ENCODE measurements at regions not wholly inside any gene's neighbourhood (a gene's known extent, or its start where the extent isn't known, plus 50 kb on each side); places are given as distances from the start of the nearest gene placed in this dataset.

GRCh38 chr5:92126182-92126581 is 743.1 kb upstream of the ARRDC3 start:
- no peak for DNase-seq (ENCODE audit: low read depth, low spot score)
- in situ Hi-C loops (cut with HindIII; ENCODE audit: low sequenced_read_pairs) = no loop called here
- no peak overlapping the region for H3K4me3 ChIP-seq (ENCODE audit: low read depth, low read length)
- TF ChIP-seq, protein P1, sequence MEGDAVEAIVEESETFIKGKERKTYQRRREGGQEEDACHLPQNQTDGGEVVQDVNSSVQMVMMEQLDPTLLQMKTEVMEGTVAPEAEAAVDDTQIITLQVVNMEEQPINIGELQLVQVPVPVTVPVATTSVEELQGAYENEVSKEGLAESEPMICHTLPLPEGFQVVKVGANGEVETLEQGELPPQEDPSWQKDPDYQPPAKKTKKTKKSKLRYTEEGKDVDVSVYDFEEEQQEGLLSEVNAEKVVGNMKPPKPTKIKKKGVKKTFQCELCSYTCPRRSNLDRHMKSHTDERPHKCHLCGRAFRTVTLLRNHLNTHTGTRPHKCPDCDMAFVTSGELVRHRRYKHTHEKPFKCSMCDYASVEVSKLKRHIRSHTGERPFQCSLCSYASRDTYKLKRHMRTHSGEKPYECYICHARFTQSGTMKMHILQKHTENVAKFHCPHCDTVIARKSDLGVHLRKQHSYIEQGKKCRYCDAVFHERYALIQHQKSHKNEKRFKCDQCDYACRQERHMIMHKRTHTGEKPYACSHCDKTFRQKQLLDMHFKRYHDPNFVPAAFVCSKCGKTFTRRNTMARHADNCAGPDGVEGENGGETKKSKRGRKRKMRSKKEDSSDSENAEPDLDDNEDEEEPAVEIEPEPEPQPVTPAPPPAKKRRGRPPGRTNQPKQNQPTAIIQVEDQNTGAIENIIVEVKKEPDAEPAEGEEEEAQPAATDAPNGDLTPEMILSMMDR (IDR thresholded peaks at IDR 0.05; ENCODE audit: low read depth, low read length) = no peak

DNA sequence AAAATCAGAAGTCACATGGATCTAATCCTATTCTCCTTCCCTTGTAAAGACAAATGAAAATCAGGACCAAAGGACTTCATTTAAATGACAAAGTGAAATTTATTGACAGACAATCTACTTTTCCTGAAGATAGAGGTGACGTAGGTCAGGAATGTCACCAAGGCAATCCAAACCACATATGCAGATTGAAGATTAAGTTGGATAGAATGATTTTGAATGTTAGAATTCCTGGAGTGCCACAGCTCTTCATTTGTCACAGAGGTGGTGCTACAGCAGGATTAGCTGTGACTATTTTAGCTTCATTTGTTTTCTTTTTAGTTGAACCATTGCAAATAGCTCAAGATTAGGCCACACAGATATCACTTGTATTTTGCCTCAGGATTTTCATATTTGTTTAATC is 736.0 kb upstream of the ARRDC3 start:
- no peak for DNase-seq (ENCODE audit: low read depth, low spot score)
- TF ChIP-seq, protein P1 (IDR thresholded peaks at IDR 0.05; ENCODE audit: low read depth, low read length) = no peak
- H3K4me3 ChIP-seq (ENCODE audit: low read depth, low read length) = no peak overlapping the region
- in situ Hi-C loops (cut with HindIII; ENCODE audit: low sequenced_read_pairs) = no loop called here

DNA sequence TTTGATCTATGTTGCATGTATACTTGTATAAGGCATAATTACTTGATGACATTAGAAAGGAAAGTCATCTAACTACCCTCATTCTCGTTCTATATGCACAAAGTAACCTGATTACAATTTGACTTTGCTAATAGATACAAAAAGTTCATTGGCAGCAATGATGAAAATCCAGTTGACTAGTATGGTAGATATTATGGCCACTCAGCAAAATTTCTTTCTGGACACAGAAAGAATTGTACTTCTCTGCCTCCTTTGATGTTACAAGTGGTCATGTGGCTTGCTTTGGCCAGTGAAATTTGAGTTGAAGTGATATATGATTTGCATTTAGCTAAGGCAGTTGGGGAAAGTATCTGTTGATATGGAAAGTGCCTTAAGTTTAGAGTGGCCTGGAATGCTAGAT is 723.7 kb upstream of the ARRDC3 start:
- TF ChIP-seq, protein P1 (IDR thresholded peaks at IDR 0.05; ENCODE audit: low read depth, low read length) = no peak
- DNase-seq (ENCODE audit: low read depth, low spot score) = no peak
- H3K4me3 ChIP-seq (ENCODE audit: low read depth, low read length) = no peak overlapping the region
- in situ Hi-C loops (cut with HindIII; ENCODE audit: low sequenced_read_pairs) = no loop called here

DNA sequence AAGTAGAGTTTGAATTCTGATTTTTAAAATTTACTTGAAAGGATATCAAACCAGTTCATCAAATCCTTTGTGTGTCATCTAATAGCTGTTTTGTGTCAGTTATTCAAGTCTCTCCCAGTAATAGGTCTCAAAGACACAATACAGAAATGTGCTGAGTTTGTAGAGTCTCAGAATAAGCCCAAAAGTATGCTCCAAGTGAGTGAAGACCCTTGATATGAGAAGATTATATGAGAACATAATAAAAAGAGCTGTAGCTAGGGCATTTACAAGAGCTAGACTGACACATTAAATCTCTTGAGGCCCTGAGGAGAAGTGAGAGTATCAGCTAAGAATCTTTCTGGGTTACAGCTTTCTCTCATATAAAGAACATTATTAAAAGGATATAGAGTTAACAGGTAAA is 721.0 kb upstream of the ARRDC3 start:
- H3K4me3 ChIP-seq (ENCODE audit: low read depth, low read length) = no peak overlapping the region
- in situ Hi-C loops (cut with HindIII; ENCODE audit: low sequenced_read_pairs) = no loop called here
- DNase-seq (ENCODE audit: low read depth, low spot score) = no peak
- TF ChIP-seq, protein P1 (IDR thresholded peaks at IDR 0.05; ENCODE audit: low read depth, low read length) = no peak

GRCh38 chr5:92102313-92102712 is 719.2 kb upstream of the ARRDC3 start:
- H3K4me3 ChIP-seq (ENCODE audit: low read depth, low read length) = no peak overlapping the region
- in situ Hi-C loops (cut with HindIII; ENCODE audit: low sequenced_read_pairs) = no loop called here
- TF ChIP-seq, protein P1 (IDR thresholded peaks at IDR 0.05; ENCODE audit: low read depth, low read length) = no peak
- no peak for DNase-seq (ENCODE audit: low read depth, low spot score)

DNA sequence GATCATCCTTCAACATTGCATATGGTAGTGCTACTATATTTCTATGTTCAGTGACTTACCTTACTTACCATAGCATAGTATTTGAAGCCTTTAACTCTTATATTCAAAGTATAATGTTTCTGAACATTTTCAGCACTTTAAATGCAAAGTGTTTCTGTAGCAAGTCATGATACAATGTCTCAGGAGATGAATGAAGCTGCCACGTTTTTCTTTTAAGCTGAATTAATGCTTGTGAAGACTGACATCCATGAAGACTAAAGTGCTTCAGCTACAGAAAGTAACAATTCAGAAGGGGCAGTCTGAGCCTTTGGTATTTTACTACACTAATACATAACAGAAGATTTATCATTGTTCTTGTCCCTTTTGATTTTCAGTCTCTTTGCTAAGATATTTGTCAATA is 709.1 kb upstream of the ARRDC3 start:
- TF ChIP-seq, protein P1 (IDR thresholded peaks at IDR 0.05; ENCODE audit: low read depth, low read length) = no peak
- no peak overlapping the region for H3K4me3 ChIP-seq (ENCODE audit: low read depth, low read length)
- in situ Hi-C loops (cut with HindIII; ENCODE audit: low sequenced_read_pairs) = no loop called here
- DNase-seq (ENCODE audit: low read depth, low spot score) = no peak
